NB4 (cell line): ENCODE measurements at regions not wholly inside any gene's neighbourhood (a gene's known extent, or its start where the extent isn't known, plus 50 kb on each side); places are given as distances from the start of the nearest gene placed in this dataset.

ENCODE experiments used
- CTCF ChIP-seq: IDR thresholded peaks from one replicate; pipeline ENCODE4 v1.5.1; 2012; ENCODE audit warnings: low read depth, low read length
- POLR2A ChIP-seq: IDR thresholded peaks from 2 replicates; pipeline ENCODE4 v1.6.1; 2011; ENCODE audit warnings: mild to moderate bottlenecking; ENCODE audit not compliant: insufficient read length; ENCODE audit errors: extremely low read depth

DNA sequence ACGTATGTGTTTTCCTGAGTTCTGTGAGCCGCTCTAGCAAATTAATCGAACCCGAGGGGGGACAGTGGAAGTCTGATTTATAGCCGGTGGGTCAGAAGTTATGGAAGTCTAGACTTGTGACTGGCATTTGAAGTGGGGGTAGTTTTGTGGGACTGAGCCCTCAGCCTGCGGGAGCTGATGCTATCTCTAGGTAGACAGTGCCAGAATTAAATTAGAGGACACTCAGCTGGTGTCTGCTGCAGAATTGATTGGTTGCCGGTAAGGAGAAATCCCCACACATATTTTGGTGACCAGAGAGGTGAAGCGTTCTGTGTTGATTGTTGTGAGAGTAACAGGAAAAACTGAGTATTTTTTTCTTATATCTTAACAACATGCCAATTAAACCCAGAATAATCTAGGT lies 143.8 kb upstream of the ADCY1 start:
- no peak for TF ChIP-seq CTCF
- TF ChIP-seq POLR2A: no peak
